ENCODE measurements at regions not wholly inside any gene's neighbourhood (a gene's known extent, or its start where the extent isn't known, plus 50 kb on each side); places are given as distances from the start of the nearest gene placed in this dataset.

DNA sequence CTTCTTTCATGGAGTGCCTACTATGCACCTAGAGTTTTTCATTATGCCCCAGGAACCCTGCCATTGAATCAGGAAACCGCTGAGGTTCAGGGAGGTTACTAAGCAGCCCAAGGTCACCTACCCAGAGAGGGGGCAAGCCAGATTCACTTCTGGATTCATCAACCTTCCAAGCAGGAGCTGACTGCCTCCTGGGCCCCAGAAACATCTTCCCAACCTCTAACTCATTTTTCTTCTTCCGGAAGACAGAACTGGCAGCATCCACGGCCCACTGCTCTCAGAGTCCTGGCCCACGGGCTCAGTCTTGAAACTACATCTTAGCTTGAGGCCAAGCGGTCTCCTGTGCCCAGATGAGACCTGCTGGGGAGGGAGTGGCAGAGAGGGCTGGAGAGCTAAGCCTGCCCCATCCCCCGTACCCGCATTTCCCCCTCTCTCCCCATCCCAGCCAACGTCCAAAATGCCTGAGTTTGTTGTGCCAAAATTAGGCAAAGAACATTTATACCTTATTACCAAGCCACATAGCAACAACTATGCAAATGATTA lies 281.0 kb downstream of the CDC5L start:
- TF ChIP-seq CTCF (IDR thresholded peaks at IDR 0.05): no peak
- TF ChIP-seq POLR2A (IDR thresholded peaks at IDR 0.05): no peak
